ENCODE measurements at regions not wholly inside any gene's neighbourhood (a gene's known extent, or its start where the extent isn't known, plus 50 kb on each side); places are given as distances from the start of the nearest gene placed in this dataset.

- H3K4me1 ChIP-seq (ENCODE audit: control insufficient read depth, insufficient read depth, low read length), result no peaks in the 10 kb centered on the region
Measured at GRCh38 chr7:68420342-68421192, 1177.7 kb upstream of the AUTS2 start.

GRCh38 chr7:68421712-68422111, 1176.6 kb upstream of the AUTS2 start:
- H3K9ac ChIP-seq (ENCODE audit: low read depth, low read length), result no peak overlapping the region
- no peak overlapping the region for H3K4me2 ChIP-seq (ENCODE audit: low read length)
- no peaks in the 10 kb centered on the region for H3K9me3 ChIP-seq (replicated peaks; ENCODE audit: low read length)
- no peaks in the 10 kb centered on the region for H3K36me3 ChIP-seq (ENCODE audit: insufficient read depth, low read length)
- H3K4me1 ChIP-seq (ENCODE audit: control insufficient read depth, insufficient read depth, low read length), result no peaks in the 10 kb centered on the region
- no peak overlapping the region for H3K4me3 ChIP-seq (ENCODE audit: low read length)
- H3K27me3 ChIP-seq (ENCODE audit: control insufficient read depth, insufficient read depth, low read length), result no peaks in the 10 kb centered on the region

More at GRCh38 chr7:68420342-68421192, 1177.7 kb upstream of the AUTS2 start:
- Histone ChIP-seq H3K9ac (ENCODE audit: low read depth, low read length) (no peak overlapping the region), H3K4me2 (ENCODE audit: low read length) (no peak overlapping the region), H3K4me3 (ENCODE audit: low read length) (no peak overlapping the region), H3K9me3 (replicated peaks; ENCODE audit: low read length) (no peaks in the 10 kb centered on the region), H3K27me3 (ENCODE audit: control insufficient read depth, insufficient read depth, low read length) (no peaks in the 10 kb centered on the region), H3K36me3 (ENCODE audit: insufficient read depth, low read length) (no peaks in the 10 kb centered on the region)

GRCh38 chr7:68422281-68422680, 1176.0 kb upstream of the AUTS2 start:
- peaks cover 4% of the 10 kb centered on the region for H3K9me3 ChIP-seq (replicated peaks; ENCODE audit: low read length)
- no peak overlapping the region for H3K4me2 ChIP-seq (ENCODE audit: low read length)
- no peaks in the 10 kb centered on the region for H3K36me3 ChIP-seq (ENCODE audit: insufficient read depth, low read length)
- no peak overlapping the region for H3K9ac ChIP-seq (ENCODE audit: low read depth, low read length)
- no peaks in the 10 kb centered on the region for H3K27me3 ChIP-seq (ENCODE audit: control insufficient read depth, insufficient read depth, low read length)
- no peak overlapping the region for H3K4me3 ChIP-seq (ENCODE audit: low read length)
- no peaks in the 10 kb centered on the region for H3K4me1 ChIP-seq (ENCODE audit: control insufficient read depth, insufficient read depth, low read length)

GRCh38 chr7:68423356-68423755, 1174.9 kb upstream of the AUTS2 start:
- H3K27me3 ChIP-seq (ENCODE audit: control insufficient read depth, insufficient read depth, low read length), result no peaks in the 10 kb centered on the region
- no peaks in the 10 kb centered on the region for H3K36me3 ChIP-seq (ENCODE audit: insufficient read depth, low read length)
- no peaks in the 10 kb centered on the region for H3K4me1 ChIP-seq (ENCODE audit: control insufficient read depth, insufficient read depth, low read length)
- H3K4me3 ChIP-seq (ENCODE audit: low read length), result no peak overlapping the region
- H3K4me2 ChIP-seq (ENCODE audit: low read length), result no peak overlapping the region
- H3K9me3 ChIP-seq (replicated peaks; ENCODE audit: low read length), result peaks cover 4% of the 10 kb centered on the region
- no peak overlapping the region for H3K9ac ChIP-seq (ENCODE audit: low read depth, low read length)

GRCh38 chr7:68424658-68425297, 1173.5 kb upstream of the AUTS2 start:
- Histone ChIP-seq H3K36me3 (ENCODE audit: insufficient read depth, low read length) (no peaks in the 10 kb centered on the region), H3K4me3 (ENCODE audit: low read length) (no peak overlapping the region), H3K4me2 (ENCODE audit: low read length) (no peak overlapping the region), H3K9me3 (replicated peaks; ENCODE audit: low read length) (peaks cover 4% of the 10 kb centered on the region), H3K9ac (ENCODE audit: low read depth, low read length) (no peak overlapping the region), H3K27me3 (ENCODE audit: control insufficient read depth, insufficient read depth, low read length) (no peaks in the 10 kb centered on the region), H3K4me1 (ENCODE audit: control insufficient read depth, insufficient read depth, low read length) (no peaks in the 10 kb centered on the region)

- Histone ChIP-seq H3K36me3 (ENCODE audit: insufficient read depth, low read length) (no peaks in the 10 kb centered on the region), H3K4me2 (ENCODE audit: low read length) (no peak overlapping the region), H3K9ac (ENCODE audit: low read depth, low read length) (no peak overlapping the region), H3K4me3 (ENCODE audit: low read length) (no peak overlapping the region), H3K4me1 (ENCODE audit: control insufficient read depth, insufficient read depth, low read length) (no peaks in the 10 kb centered on the region), H3K27me3 (ENCODE audit: control insufficient read depth, insufficient read depth, low read length) (no peaks in the 10 kb centered on the region), H3K9me3 (replicated peaks; ENCODE audit: low read length) (peaks cover 4% of the 10 kb centered on the region)
Measured at GRCh38 chr7:68425377-68425776, 1172.9 kb upstream of the AUTS2 start.

- peaks cover 4% of the 10 kb centered on the region for H3K9me3 ChIP-seq (replicated peaks; ENCODE audit: low read length)
- no peaks in the 10 kb centered on the region for H3K27me3 ChIP-seq (ENCODE audit: control insufficient read depth, insufficient read depth, low read length)
- H3K4me1 ChIP-seq (ENCODE audit: control insufficient read depth, insufficient read depth, low read length), result no peaks in the 10 kb centered on the region
- H3K9ac ChIP-seq (ENCODE audit: low read depth, low read length), result no peak overlapping the region
- no peak overlapping the region for H3K4me3 ChIP-seq (ENCODE audit: low read length)
- no peaks in the 10 kb centered on the region for H3K36me3 ChIP-seq (ENCODE audit: insufficient read depth, low read length)
- no peak overlapping the region for H3K4me2 ChIP-seq (ENCODE audit: low read length)
Measured at GRCh38 chr7:68429411-68430117, 1168.7 kb upstream of the AUTS2 start.

- H3K9me3 ChIP-seq (replicated peaks; ENCODE audit: low read length), result no peaks in the 10 kb centered on the region
- H3K36me3 ChIP-seq (ENCODE audit: insufficient read depth, low read length), result no peaks in the 10 kb centered on the region
- no peaks in the 10 kb centered on the region for H3K4me1 ChIP-seq (ENCODE audit: control insufficient read depth, insufficient read depth, low read length)
- no peak overlapping the region for H3K4me3 ChIP-seq (ENCODE audit: low read length)
- H3K27me3 ChIP-seq (ENCODE audit: control insufficient read depth, insufficient read depth, low read length), result no peaks in the 10 kb centered on the region
- no peak overlapping the region for H3K4me2 ChIP-seq (ENCODE audit: low read length)
- H3K9ac ChIP-seq (ENCODE audit: low read depth, low read length), result no peak overlapping the region
Measured at GRCh38 chr7:68432585-68432984, 1165.7 kb upstream of the AUTS2 start.

GRCh38 chr7:68433462-68434070, 1164.7 kb upstream of the AUTS2 start:
- H3K36me3 ChIP-seq (ENCODE audit: insufficient read depth, low read length), result no peaks in the 10 kb centered on the region
- H3K4me2 ChIP-seq (ENCODE audit: low read length), result no peak overlapping the region
- H3K9me3 ChIP-seq (replicated peaks; ENCODE audit: low read length), result no peaks in the 10 kb centered on the region
- no peaks in the 10 kb centered on the region for H3K27me3 ChIP-seq (ENCODE audit: control insufficient read depth, insufficient read depth, low read length)
- no peak overlapping the region for H3K4me3 ChIP-seq (ENCODE audit: low read length)
- no peaks in the 10 kb centered on the region for H3K4me1 ChIP-seq (ENCODE audit: control insufficient read depth, insufficient read depth, low read length)
- no peak overlapping the region for H3K9ac ChIP-seq (ENCODE audit: low read depth, low read length)

- Histone ChIP-seq H3K36me3 (ENCODE audit: insufficient read depth, low read length) (no peaks in the 10 kb centered on the region), H3K9me3 (replicated peaks; ENCODE audit: low read length) (no peaks in the 10 kb centered on the region), H3K4me3 (ENCODE audit: low read length) (no peak overlapping the region), H3K4me2 (ENCODE audit: low read length) (no peak overlapping the region), H3K27me3 (ENCODE audit: control insufficient read depth, insufficient read depth, low read length) (no peaks in the 10 kb centered on the region), H3K9ac (ENCODE audit: low read depth, low read length) (no peak overlapping the region), H3K4me1 (ENCODE audit: control insufficient read depth, insufficient read depth, low read length) (no peaks in the 10 kb centered on the region)
Measured at GRCh38 chr7:68434857-68435256, 1163.4 kb upstream of the AUTS2 start.

GRCh38 chr7:68438016-68438415, 1160.3 kb upstream of the AUTS2 start:
- no peak overlapping the region for H3K4me2 ChIP-seq (ENCODE audit: low read length)
- no peaks in the 10 kb centered on the region for H3K27me3 ChIP-seq (ENCODE audit: control insufficient read depth, insufficient read depth, low read length)
- H3K4me1 ChIP-seq (ENCODE audit: control insufficient read depth, insufficient read depth, low read length), result no peaks in the 10 kb centered on the region
- H3K9me3 ChIP-seq (replicated peaks; ENCODE audit: low read length), result no peaks in the 10 kb centered on the region
- no peak overlapping the region for H3K9ac ChIP-seq (ENCODE audit: low read depth, low read length)
- H3K4me3 ChIP-seq (ENCODE audit: low read length), result no peak overlapping the region
- no peaks in the 10 kb centered on the region for H3K36me3 ChIP-seq (ENCODE audit: insufficient read depth, low read length)

Data from skeletal muscle satellite cell (primary cell).